VCaP (cell line): ENCODE measurements at regions not wholly inside any gene's neighbourhood (a gene's known extent, or its start where the extent isn't known, plus 50 kb on each side); places are given as distances from the start of the nearest gene placed in this dataset.
"Not testable (repeated sequence)": the region's sequence is repeated elsewhere in the genome, so short reads cannot be mapped to it uniquely, and the experiment has no call there.

ENCODE experiments used
- H3K27ac ChIP-seq: fragments of 450-650 bp; 2 replicates; pipeline ENCODE4 v1.5.1; 2017
- CTCF ChIP-seq: fragments of 450-650 bp; conservative IDR thresholded peaks from 2 replicates; pipeline ENCODE4 v1.5.1; 2017; ENCODE audit warnings: mild to moderate bottlenecking, moderate library complexity

- no peak overlapping the region for H3K27ac ChIP-seq
- TF ChIP-seq CTCF: no peak
These were observed 67.9 kb upstream of the TBL1X start for GRCh38 chrX:9396930-9397329.

- no peak overlapping the region for H3K27ac ChIP-seq
- no peak for TF ChIP-seq CTCF
These were observed 63.8 kb upstream of the TBL1X start for GRCh38 chrX:9401051-9401450.

- TF ChIP-seq CTCF: no peak
- no peak overlapping the region for H3K27ac ChIP-seq
These were observed 61.5 kb upstream of the TBL1X start for GRCh38 chrX:9403374-9403773.

- H3K27ac ChIP-seq: not testable (repeated sequence)
These were observed 59.2 kb upstream of the TBL1X start for GRCh38 chrX:9405635-9406034.

- not testable (repeated sequence) for H3K27ac ChIP-seq
These were observed 54.0 kb upstream of the TBL1X start for GRCh38 chrX:9410889-9411288.

- not testable (repeated sequence) for H3K27ac ChIP-seq
These were observed 53.2 kb upstream of the TBL1X start for GRCh38 chrX:9411682-9412081.

- no peak for TF ChIP-seq CTCF
- no peak overlapping the region for H3K27ac ChIP-seq
These were observed 50.4 kb upstream of the TBL1X start for GRCh38 chrX:9414416-9414815.
